Suppressor macrophage treated with lipopolysaccharide for 4 hours (primary cell): ENCODE measurements at regions not wholly inside any gene's neighbourhood (a gene's known extent, or its start where the extent isn't known, plus 50 kb on each side); places are given as distances from the start of the nearest gene placed in this dataset.
A peak's percentile ranks its signal among the peaks of the same experiment; 100 is the strongest.

Experiments used
- DNase-seq: peaks from one replicate; pipeline ENCODE4 v3.0.0-alpha.2; 2020

DNA sequence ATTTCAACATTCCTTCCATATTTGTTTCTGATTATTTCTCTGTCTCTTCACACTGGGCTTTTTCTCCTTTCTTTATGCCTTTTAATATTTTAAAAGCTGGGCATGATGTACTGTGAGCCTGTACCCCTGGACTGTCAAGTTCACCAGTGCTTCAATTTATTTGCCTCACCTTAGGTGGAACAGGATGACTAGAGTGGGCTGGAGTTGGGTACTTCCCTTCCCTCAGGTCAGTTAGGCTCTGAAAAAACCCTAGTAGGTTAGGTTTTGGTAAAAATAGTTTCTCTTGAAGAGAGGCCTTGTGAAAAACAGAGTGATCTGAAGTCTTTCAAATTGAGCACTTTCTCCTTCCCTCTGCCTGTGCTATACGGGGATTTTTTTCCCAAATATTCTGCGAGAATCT lies 163.0 kb upstream of the LYPLAL1 start:
- no peak for DNase-seq

DNA sequence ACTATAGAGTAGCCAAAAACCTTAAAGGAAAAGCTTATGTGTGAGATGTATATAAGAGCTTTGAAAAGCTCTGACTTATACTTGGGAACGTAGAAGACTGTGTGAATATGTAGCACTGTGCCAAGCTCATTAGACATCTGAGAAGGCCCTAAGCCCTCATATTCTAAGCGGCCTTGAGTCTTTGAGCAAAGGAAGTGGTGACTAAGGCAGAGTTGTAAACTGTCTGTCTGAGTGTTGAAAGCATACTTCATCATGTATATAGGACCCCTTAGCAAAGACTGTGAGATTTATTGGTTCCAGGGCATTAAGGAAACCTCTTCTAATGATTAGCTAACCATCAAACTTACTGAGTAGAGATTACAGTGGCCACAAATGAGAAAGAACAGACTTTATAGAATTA lies 153.3 kb upstream of the LYPLAL1 start:
- no peak for DNase-seq

DNA sequence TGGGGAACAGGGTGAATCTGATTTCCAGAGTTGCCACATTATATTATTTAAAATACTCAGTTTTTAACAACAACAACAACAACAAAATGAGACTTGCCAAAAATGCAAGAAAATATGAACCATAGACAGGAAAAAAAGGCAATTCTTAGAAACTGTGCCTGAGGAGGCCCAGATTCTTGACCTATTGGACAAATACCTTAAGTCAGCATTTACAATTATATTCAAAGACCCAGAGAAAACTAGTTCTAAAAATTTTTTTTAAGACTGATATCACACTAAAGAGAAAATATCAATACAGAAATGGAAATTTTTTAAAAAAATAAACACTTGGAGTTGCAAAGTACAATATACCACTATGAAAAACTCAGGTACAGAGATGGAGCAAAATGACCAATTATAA lies 152.8 kb upstream of the LYPLAL1 start:
- no peak for DNase-seq

DNA sequence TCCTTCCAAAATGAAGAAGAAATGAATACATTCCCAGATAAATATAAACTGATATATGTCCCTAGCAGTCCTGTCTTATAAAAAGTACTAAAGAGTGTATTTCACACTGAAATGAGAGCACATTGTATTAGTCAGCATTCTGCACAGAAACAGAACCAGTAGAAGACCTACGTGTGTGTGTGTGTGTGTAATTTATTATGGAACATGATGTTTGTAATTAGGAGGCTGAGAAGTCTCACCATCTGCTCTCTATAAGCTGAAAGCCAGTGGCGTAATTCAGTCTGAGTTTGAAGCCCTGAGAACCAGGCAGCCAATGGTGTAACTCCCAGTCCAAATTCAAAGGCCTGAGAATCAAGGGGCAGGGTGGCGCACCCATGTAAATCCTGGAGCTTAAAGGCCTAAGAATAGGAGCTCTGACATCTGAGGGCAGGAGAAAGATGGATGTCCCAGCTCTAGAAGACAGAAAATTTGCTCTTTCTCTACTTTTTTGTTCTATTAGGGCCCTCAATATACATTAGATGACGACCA lies 146.5 kb upstream of the LYPLAL1 start:
- no peak for DNase-seq

- DNase-seq, result no peak
Measured at GRCh38 chr1:219031809-219032208, 141.9 kb upstream of the LYPLAL1 start.

DNA sequence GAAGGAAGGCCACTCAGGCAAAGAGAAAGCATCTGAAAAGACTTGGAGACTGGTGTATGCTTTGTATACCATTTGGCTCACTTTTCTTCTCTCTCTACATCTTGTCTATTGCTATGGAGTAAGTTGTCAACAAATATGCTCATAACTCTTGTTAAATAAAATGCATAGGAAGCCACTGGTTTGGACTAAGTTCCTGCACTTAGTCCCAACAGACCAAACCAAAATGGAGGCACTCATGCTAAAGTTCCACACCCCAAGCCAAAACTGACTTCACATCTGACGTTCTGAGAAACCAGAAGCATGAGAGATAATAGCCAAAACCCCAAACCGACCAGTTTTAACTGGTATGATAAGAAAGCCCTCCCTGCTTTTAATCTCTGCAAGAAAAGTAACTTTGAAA lies 135.3 kb upstream of the LYPLAL1 start:
- DNase-seq, result no peak

DNA sequence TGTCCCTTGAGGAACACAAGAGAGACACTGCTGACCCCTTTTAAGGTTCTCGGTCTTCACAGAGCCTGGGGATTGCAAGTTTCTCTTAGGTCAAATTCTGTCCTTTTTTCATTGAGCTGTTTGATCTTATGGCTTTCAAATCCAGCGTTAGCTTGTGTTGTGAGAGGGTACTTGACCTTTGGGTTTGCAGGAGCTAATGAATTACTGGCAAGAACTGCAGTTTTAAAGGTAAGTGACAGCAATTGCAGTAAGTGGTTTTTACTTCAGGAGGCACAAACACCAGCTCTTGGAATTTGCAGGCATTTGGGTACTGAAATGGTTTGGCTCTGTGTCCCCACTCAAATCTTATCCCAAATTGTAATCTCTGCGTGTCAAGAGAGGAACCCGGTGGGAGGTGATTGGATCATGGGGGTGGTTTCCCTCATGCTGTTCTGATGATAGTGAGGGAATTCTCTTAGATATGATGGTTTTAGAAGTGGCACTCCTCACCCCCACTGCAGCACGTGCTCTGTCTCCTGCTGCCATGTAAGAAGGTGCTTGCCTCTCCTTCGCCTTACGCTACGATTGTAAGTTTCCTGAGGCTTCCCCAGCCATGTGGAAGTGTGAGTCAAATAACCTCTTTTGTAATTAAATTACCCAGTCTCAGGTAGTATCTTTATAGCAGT lies 134.5 kb upstream of the LYPLAL1 start:
- DNase-seq, result no peak

- DNase-seq, result no peak
Measured at GRCh38 chr1:219039682-219040154, 134.0 kb upstream of the LYPLAL1 start.

- no peak for DNase-seq
Measured at GRCh38 chr1:219040291-219040690, 133.4 kb upstream of the LYPLAL1 start.

DNA sequence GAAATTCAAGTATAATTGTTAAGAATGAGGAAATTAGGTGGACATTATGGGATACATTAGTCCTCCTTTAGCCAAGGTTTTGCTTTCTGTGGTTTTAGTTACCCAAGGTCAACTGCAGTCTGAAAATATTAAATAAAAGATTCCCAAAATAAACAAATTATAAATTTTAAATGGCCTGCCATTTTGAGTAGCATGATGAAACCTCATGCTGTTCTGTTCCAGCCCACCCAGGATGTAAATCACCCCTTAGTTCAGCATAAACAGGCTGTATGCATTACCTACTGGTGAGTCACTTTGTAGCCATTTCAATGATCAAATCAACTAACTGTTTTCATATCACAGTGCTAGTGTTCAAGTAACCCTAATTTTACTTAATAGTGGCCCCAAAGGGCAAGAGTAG lies 132.5 kb upstream of the LYPLAL1 start:
- no peak for DNase-seq

GRCh38 chr1:219041818-219042217 lies 131.9 kb upstream of the LYPLAL1 start:
- no peak for DNase-seq

DNA sequence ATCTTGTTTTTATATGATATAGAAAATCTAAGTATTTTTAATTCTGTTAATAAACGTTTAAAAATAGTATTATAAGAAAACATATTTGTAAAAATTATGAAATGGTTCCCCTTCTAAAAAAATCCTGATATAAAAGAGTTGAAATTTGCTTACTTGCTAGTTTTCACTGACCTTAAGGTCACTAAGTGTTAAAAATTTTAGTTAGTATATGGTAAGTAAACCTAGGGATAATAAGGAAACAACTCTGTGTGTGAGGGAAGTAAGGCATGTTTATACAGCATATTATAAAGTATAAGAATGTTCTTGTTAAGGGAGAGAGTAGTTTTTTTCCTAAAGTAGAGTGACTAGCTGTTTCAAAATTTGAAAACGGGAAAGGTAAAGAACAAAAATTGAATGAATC lies 130.9 kb upstream of the LYPLAL1 start:
- no peak for DNase-seq

GRCh38 chr1:219045246-219045645 lies 128.4 kb upstream of the LYPLAL1 start:
- no peak for DNase-seq

DNA sequence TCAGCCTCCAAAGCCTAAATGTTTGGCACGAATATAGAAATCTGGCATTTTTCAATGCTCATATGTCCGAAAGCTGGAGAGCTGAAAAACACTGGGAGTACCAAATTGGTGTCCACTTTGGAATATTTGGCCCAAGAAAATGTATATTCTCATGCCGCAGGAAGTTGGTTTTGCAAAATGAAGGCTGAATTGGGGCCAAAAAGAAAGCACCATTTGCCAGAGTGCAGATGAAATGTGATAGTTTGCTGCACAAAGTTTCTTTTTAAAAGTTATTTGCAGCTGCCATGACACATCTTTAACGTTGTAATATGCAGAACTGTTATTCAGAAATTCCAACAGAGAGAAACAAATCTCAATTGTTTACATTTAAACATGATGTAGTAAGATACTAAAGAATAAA lies 124.2 kb upstream of the LYPLAL1 start:
- no peak for DNase-seq

GRCh38 chr1:219050086-219050821 lies 123.4 kb upstream of the LYPLAL1 start:
- no peak for DNase-seq

GRCh38 chr1:219050822-219051125 lies 122.9 kb upstream of the LYPLAL1 start:
- no peak for DNase-seq

DNA sequence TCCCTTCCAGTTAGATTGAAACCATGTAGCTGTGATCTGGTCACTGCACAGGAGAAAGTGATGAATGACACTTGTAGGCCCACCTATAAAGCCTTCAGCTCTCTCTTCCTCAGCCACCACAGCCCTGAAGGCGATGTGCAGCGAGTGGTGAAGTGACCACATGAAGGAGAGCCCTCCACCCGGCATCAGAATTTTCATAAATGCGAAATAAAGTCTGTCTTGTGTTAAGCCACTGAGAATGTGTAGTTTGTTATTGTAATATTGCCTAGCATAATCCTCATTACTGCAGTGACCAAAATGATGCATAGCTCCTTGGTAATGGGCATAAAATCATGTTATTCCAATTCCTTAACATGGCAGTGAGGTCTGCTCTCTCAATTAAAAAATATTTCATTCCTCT lies 122.1 kb upstream of the LYPLAL1 start:
- DNase-seq, result no peak

- DNase-seq, result no peak
Measured at GRCh38 chr1:219058891-219059820, 114.5 kb upstream of the LYPLAL1 start.

- no peak for DNase-seq
Measured at GRCh38 chr1:219060798-219061197, 112.9 kb upstream of the LYPLAL1 start.

GRCh38 chr1:219062161-219062560 lies 111.5 kb upstream of the LYPLAL1 start:
- no peak for DNase-seq

DNA sequence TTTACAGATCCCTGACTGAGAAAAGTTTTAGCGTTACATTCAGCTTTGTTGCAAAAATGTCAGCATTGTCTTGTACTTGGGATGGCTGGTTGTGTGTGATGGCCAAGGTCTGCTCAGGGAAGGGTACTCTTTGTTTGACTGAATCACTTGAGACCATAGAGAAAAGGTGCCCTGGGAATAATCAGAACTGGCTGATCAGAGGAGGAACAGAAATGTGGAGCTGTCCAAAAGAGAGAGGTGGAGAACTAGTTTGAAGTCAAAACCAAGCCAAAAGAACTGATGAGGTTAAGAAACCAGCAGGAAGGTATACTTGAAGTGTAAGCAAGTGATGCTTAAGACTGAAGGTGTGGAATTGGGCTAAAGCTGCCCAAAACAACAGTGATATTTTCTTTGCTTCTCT lies 107.6 kb upstream of the LYPLAL1 start:
- no peak for DNase-seq

DNA sequence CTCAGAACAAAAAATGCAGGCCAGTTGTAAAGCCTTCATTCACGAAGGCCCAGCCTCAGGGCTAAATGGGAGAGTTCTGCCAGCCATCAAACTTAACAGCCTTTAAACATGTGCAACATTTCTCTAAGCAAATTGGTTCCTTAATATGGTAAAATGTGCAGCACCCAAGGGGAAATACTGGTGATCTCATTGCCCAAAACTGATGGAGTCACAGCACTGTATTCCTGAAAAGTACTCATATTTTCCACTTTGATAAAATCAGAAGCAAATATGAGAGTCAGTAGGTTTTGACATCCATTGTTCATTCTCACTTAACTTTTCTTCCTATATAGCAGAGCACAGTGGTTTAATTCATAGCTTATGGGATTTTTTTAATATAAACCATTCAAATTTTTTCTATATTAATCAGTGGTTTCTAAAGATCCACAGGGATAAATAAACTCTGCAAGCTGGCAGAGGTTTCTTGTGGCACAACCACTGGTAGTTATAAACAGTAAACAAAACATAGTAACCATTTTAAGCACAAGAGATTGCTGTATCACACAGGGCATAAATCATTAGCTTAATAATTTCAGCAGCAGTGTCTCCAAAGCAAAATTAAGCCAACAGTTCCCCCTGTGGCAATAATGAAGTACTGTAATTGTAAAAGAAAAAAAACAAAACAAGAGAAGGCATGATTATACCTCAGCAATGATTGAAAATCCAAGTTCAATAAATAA lies 106.9 kb upstream of the LYPLAL1 start:
- peak; percentile 25 for DNase-seq

- DNase-seq, result no peak
Measured at GRCh38 chr1:219067350-219067712, 106.3 kb upstream of the LYPLAL1 start.
